CD4-positive, alpha-beta T cell (primary cell): ENCODE measurements at regions not wholly inside any gene's neighbourhood (a gene's known extent, or its start where the extent isn't known, plus 50 kb on each side); places are given as distances from the start of the nearest gene placed in this dataset.

Experiments
- ATAC-seq: fragments of 200-7000 bp; cut with Tn5 transposase; one replicate; pipeline ENCODE4 v1.10.0; 2022; ENCODE audit warnings: mild to moderate bottlenecking; ENCODE audit not compliant: poor library complexity
- CTCF ChIA-PET: fragments of 350-600 bp; sonication (Branson Sonifier 250); formaldehyde crosslinking; loops from one replicate; lab custom pipeline; 2021; ENCODE audit warnings: antibody characterized with exemption, inconsistent platforms; lab: Charles Lee
- POLR2A ChIA-PET: fragments of 350-600 bp; sonication (Branson Sonifier 250); formaldehyde crosslinking; loops from one replicate; lab custom pipeline; 2021; ENCODE audit warnings: antibody characterized with exemption, inconsistent platforms; lab: Charles Lee
- DNase-seq, 14 experiments: peaks; one replicate each; pipeline ENCODE4 v3.0.0-alpha.2; 2013 to 2020; ENCODE audit warnings: mixed read lengths in 2 of 14
- H3K27ac ChIP-seq, 2 donors: one replicate each; pipeline versions ENCODE4 v1.5.1 to v1.7.0; 2013; ENCODE audit warnings: low read length in 2 of 2, low read depth in 1 of 2, mild to moderate bottlenecking in 1 of 2
- H3K27me3 ChIP-seq, 2 experiments: 1 replicate in 1 of 2; 2 replicates in 1 of 2; pipeline versions ENCODE4 v1.6.1 to v1.7.0; 2013; ENCODE audit warnings: low read length in 2 of 2, control low read depth in 1 of 2, mild to moderate bottlenecking in 1 of 2, moderate library complexity in 1 of 2; ENCODE audit not compliant: insufficient read depth in 2 of 2, control insufficient read depth in 1 of 2
- H3K36me3 ChIP-seq: one replicate; pipeline ENCODE4 v1.6.1; 2013; ENCODE audit warnings: low read length, control low read depth; ENCODE audit not compliant: insufficient read depth
- H3K4me1 ChIP-seq: one replicate; pipeline ENCODE4 v1.6.1; 2013; ENCODE audit warnings: low read length, control low read depth; ENCODE audit not compliant: insufficient read depth
- H3K4me3 ChIP-seq: one replicate; pipeline ENCODE4 v1.5.1; 2013; ENCODE audit warnings: mild to moderate bottlenecking, low read length, moderate library complexity
- H3K9me3 ChIP-seq, 2 experiments: 1 replicate in 1 of 2; 2 replicates in 1 of 2; pipeline versions ENCODE4 v1.6.1 to v1.7.0; 2013; ENCODE audit warnings: low read length in 2 of 2, mild to moderate bottlenecking in 2 of 2, control low read depth in 1 of 2, moderate library complexity in 1 of 2; ENCODE audit not compliant: control insufficient read depth in 1 of 2, insufficient read depth in 1 of 2
- H3K27ac Mint-ChIP-seq: one replicate; pipeline ENCODE4 v1.8.0; 2020; ENCODE audit warnings: mixed read lengths
- H3K27me3 Mint-ChIP-seq: one replicate; pipeline ENCODE4 v1.8.0; 2021; ENCODE audit warnings: mixed read lengths
- H3K36me3 Mint-ChIP-seq: one replicate; pipeline ENCODE4 v1.8.0; 2021; ENCODE audit warnings: low read depth, mixed read lengths
- H3K4me1 Mint-ChIP-seq: one replicate; pipeline ENCODE4 v1.8.0; 2021; ENCODE audit warnings: low read depth, mixed read lengths
- H3K4me3 Mint-ChIP-seq: one replicate; pipeline ENCODE4 v1.8.0; 2020; ENCODE audit warnings: mild to moderate bottlenecking, mixed read lengths
- H3K9me3 Mint-ChIP-seq: one replicate; pipeline ENCODE4 v1.8.0; 2020; ENCODE audit warnings: mixed read lengths
- intact Hi-C, 2 experiments: fragments of 100-400 bp; cut with DNase I in 1 of 2; cut with micrococcal nuclease in 1 of 2; formaldehyde crosslinking; loops; one replicate each; pipeline versions ENCODE4 v1.15.1 to v1.9.0; 2023 to 2025; cut with DNase I, micrococcal nuclease
- TF ChIP-seq, protein P1 (sequence below): fragments of 200-600 bp; IDR thresholded peaks from one replicate; pipeline ENCODE4 v1.8.0; 2022; ENCODE audit warnings: antibody characterized with exemption, mild to moderate bottlenecking

DNA sequence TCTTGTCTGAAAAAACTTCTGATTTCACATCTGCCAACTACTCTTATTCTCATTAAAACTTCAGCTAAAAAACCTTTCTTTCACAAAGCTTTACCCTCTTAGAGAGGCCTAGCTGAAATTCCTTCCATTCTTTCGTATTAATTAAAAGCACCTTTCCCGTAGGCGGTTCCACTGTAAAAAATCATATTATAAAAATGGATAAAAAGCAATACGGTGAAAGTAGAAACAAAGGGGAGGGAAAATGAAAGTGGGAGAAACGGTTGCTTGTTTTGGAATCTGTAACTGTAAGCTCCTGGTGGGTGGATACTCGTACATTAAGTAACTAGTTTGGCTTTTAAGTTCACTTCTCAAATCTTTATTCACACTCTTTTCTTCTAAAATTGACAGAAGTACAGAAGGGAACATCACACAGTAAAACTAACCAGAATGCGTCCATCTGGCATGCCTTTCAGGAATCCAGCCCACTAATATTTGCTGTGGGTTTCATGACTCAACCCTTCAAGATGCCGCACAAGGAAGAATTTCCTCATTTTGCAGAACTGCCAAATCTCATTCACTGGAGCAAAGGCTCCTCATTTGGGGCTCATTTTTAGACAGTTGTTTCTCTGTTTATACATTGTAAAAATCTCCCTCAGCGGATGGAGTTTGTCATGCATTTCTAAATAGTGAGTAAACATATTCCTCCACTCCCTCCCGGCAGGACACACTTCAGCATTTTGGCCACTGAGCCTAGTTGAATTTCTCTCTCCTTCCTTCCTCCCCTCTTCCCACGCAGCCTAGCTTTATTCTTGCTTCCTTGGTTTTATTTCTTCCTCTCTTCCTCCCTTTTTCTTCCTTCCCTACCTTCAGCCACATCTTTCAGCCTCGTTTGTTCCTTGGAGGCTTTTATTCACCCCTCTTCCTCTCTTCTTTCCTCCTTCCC is 419.5 kb upstream of the NAALADL2 start:
- peak in 2 of 14 experiments; percentile 30 to 37 for DNase-seq
- H3K27me3 ChIP-seq: peaks cover 5 to 38% of the 10 kb centered on the region in 2 experiments
- H3K27ac ChIP-seq: no peak overlapping the region
- Mint-ChIP-seq H3K4me1 (peaks cover 15% of the 10 kb centered on the region), H3K9me3 (no peaks in the 10 kb centered on the region), H3K27ac (peak overlapping the region; percentile 70), H3K4me3 (peak overlapping the region; percentile 88), H3K27me3 (peaks cover 23% of the 10 kb centered on the region), H3K36me3 (no peaks in the 10 kb centered on the region)
- ATAC-seq: no peak
- no peaks in the 10 kb centered on the region for H3K9me3 ChIP-seq
- POLR2A ChIA-PET: no interaction called here
- H3K4me1 ChIP-seq: no peaks in the 10 kb centered on the region
- intact Hi-C loops: no loop called here
- TF ChIP-seq, protein P1, sequence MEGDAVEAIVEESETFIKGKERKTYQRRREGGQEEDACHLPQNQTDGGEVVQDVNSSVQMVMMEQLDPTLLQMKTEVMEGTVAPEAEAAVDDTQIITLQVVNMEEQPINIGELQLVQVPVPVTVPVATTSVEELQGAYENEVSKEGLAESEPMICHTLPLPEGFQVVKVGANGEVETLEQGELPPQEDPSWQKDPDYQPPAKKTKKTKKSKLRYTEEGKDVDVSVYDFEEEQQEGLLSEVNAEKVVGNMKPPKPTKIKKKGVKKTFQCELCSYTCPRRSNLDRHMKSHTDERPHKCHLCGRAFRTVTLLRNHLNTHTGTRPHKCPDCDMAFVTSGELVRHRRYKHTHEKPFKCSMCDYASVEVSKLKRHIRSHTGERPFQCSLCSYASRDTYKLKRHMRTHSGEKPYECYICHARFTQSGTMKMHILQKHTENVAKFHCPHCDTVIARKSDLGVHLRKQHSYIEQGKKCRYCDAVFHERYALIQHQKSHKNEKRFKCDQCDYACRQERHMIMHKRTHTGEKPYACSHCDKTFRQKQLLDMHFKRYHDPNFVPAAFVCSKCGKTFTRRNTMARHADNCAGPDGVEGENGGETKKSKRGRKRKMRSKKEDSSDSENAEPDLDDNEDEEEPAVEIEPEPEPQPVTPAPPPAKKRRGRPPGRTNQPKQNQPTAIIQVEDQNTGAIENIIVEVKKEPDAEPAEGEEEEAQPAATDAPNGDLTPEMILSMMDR: no peak
- H3K36me3 ChIP-seq: no peaks in the 10 kb centered on the region
- peak overlapping the region; percentile 48 for H3K4me3 ChIP-seq
- CTCF ChIA-PET: no interaction called here

DNA sequence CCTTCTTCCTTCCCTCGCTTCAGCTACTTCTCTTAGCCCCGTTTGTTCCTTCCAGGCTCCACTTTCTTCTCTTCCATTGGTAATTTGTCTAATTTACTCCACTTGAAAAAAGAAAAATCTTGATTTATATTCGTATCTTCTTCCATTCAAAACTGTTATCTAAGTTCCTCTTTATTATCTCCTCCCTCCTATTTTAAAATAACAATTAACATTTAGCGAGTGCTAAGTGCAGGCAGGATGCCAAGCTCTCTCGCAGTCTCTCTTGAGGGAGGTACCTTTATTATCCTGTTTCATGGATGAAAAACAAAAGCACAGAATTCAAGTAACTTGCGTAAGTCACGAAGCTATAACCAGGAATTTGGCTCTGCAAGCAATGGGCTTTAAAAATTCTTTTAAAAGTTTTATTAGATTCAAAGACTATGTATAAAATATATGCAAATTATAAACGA is 418.9 kb upstream of the NAALADL2 start:
- DNase-seq: peak in 1 of 14 experiments; percentile 6
- Mint-ChIP-seq H3K36me3 (no peaks in the 10 kb centered on the region), H3K9me3 (no peaks in the 10 kb centered on the region), H3K27me3 (peaks cover 21% of the 10 kb centered on the region), H3K27ac (peak overlapping the region; percentile 70), H3K4me3 (peak overlapping the region; percentile 88), H3K4me1 (peaks cover 15% of the 10 kb centered on the region)
- peaks cover 5 to 38% of the 10 kb centered on the region in 2 experiments for H3K27me3 ChIP-seq
- peak overlapping the region; percentile 48 for H3K4me3 ChIP-seq
- H3K36me3 ChIP-seq: no peaks in the 10 kb centered on the region
- no peak overlapping the region for H3K27ac ChIP-seq
- H3K9me3 ChIP-seq: no peaks in the 10 kb centered on the region
- POLR2A ChIA-PET: no interaction called here
- H3K4me1 ChIP-seq: no peaks in the 10 kb centered on the region
- intact Hi-C loops: no loop called here
- CTCF ChIA-PET: no interaction called here
- TF ChIP-seq, protein P1: no peak
- no peak for ATAC-seq

DNA sequence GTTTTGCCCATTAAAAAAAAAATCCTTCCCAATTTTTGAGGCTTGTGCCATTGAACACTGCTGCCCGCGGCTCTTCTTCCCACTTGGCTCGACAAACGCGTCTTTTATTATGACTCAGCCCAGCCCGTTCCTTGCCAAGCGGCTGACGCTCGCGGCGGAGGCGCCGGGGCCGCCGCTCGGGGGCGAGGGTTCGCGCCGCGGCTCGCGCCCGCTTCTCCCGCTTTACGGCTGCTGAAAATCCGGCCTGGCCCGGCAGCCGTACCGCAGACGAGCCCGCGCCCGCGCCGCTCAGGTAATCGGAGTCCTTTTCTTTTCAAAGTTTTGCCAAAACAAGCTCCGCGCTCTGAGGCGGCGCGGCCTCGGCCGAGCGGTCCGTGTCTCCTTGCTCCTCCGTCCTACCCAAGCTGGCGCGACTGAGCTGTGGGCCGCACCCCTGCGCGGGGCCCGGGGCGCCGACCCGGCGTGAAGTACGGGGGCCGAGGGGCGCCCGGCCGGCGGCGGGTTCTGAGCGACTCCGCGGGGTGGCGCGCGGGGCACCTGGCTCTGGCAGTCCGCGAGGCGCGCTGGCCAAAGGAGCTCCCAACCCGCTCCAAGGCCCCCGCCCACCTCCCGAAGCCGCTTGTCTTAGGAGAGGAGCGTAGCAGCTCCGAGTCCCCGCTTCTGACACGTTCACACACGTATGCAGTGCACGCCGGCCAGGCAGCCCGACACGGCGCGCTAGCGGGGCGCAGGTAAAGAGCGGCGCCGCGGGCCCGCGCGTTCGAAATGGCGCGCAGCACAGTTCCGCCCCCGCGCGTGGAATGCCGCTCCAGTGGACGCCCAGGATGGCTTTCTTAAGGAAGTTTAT is 418.2 kb upstream of the NAALADL2 start:
- Mint-ChIP-seq H3K36me3 (no peaks in the 10 kb centered on the region), H3K27ac (peak overlapping the region; percentile 78), H3K4me1 (peaks cover 15% of the 10 kb centered on the region), H3K4me3 (peak overlapping the region; percentile 94), H3K9me3 (no peaks in the 10 kb centered on the region), H3K27me3 (peaks cover 21% of the 10 kb centered on the region)
- no peaks in the 10 kb centered on the region for H3K4me1 ChIP-seq
- ChIA-PET CTCF (no interaction called here), POLR2A (no interaction called here)
- H3K9me3 ChIP-seq: no peaks in the 10 kb centered on the region
- TF ChIP-seq, protein P1: no peak
- H3K27me3 ChIP-seq: peaks cover 5 to 38% of the 10 kb centered on the region in 2 experiments
- H3K36me3 ChIP-seq: no peaks in the 10 kb centered on the region
- no peak overlapping the region for H3K27ac ChIP-seq
- intact Hi-C loops: no loop called here
- H3K4me3 ChIP-seq: peak overlapping the region; percentile 48
- peak; percentile 75 for ATAC-seq
- DNase-seq: peak in 11 of 14 experiments; percentile 1 to 74 (median 31)
